Loucy (cell line): ENCODE measurements at regions not wholly inside any gene's neighbourhood (a gene's known extent, or its start where the extent isn't known, plus 50 kb on each side); places are given as distances from the start of the nearest gene placed in this dataset.

Source experiments
- H2AFZ ChIP-seq: fragments of 200-600 bp; sonication (generic); 2 replicates; pipeline ENCODE4 v1.6.0; 2016; ENCODE audit warnings: antibody characterized with exemption, mild to moderate bottlenecking, low read length, moderate library complexity
- H3F3A ChIP-seq: fragments of 200-600 bp; 2 replicates; pipeline ENCODE4 v1.6.0; 2016; ENCODE audit warnings: antibody characterized with exemption, low read depth, mild to moderate bottlenecking
- H3K27me3 ChIP-seq: fragments of 200-600 bp; sonication (generic); 2 replicates; pipeline ENCODE4 v1.6.1; 2014; ENCODE audit warnings: low read length, mild to moderate bottlenecking; ENCODE audit not compliant: insufficient read depth, poor library complexity, severe bottlenecking
- H3K36me3 ChIP-seq: fragments of 200-600 bp; sonication (generic); 2 replicates; pipeline ENCODE4 v1.6.1; 2016; ENCODE audit warnings: low read length; ENCODE audit not compliant: insufficient read depth
- H3K4me1 ChIP-seq: fragments of 200-600 bp; sonication (generic); 2 replicates; pipeline ENCODE4 v1.5.1; 2014; ENCODE audit warnings: low read length, mild to moderate bottlenecking; ENCODE audit not compliant: insufficient read depth, poor library complexity, severe bottlenecking
- H3K4me2 ChIP-seq: fragments of 200-600 bp; sonication (generic); 2 replicates; pipeline ENCODE4 v1.6.0; 2014; ENCODE audit warnings: antibody characterized with exemption, low read length, low read depth, mild to moderate bottlenecking; ENCODE audit not compliant: poor library complexity, severe bottlenecking
- H3K4me3 ChIP-seq: fragments of 200-600 bp; sonication (generic); 2 replicates; pipeline ENCODE4 v1.5.1; 2014; ENCODE audit warnings: low read length, mild to moderate bottlenecking, mixed read lengths; ENCODE audit not compliant: poor library complexity, severe bottlenecking
- H3K79me2 ChIP-seq: fragments of 200-600 bp; sonication (generic); 2 replicates; pipeline ENCODE4 v1.6.1; 2014; ENCODE audit warnings: low read length; ENCODE audit not compliant: insufficient read depth
- H3K9ac ChIP-seq: fragments of 200-600 bp; sonication (generic); 2 replicates; pipeline ENCODE4 v1.6.0; 2014; ENCODE audit warnings: mild to moderate bottlenecking, low read depth, low read length, moderate library complexity; ENCODE audit not compliant: poor library complexity, severe bottlenecking
- H3K9me2 ChIP-seq: fragments of 200-600 bp; sonication (generic); replicated peaks from 2 replicates; pipeline ENCODE4 v1.6.1; 2016; ENCODE audit warnings: low read depth, low read length, mixed read lengths
- H3K9me3 ChIP-seq: fragments of 200-600 bp; sonication (generic); 2 replicates; pipeline ENCODE4 v1.6.1; 2014; ENCODE audit warnings: mild to moderate bottlenecking, antibody characterized with exemption, low read length, low read depth; ENCODE audit not compliant: insufficient read depth
- H4K20me1 ChIP-seq: fragments of 200-600 bp; sonication (generic); 2 replicates; pipeline ENCODE4 v1.6.0; 2014; ENCODE audit warnings: antibody characterized with exemption, low read length, mild to moderate bottlenecking; ENCODE audit not compliant: insufficient read depth, poor library complexity, severe bottlenecking
- EZH2phosphoT487 ChIP-seq: fragments of 200-600 bp; IDR thresholded peaks from 2 replicates; pipeline ENCODE4 v1.6.1; 2018; ENCODE audit warnings: antibody characterized with exemption, mild to moderate bottlenecking, moderate library complexity, borderline replicate concordance
- TF ChIP-seq, protein P1 (sequence below): fragments of 200-600 bp; sonication (generic); conservative IDR thresholded peaks from 2 replicates; pipeline ENCODE4 v1.5.1; 2014; ENCODE audit warnings: mild to moderate bottlenecking, antibody characterized with exemption, low read length

DNA sequence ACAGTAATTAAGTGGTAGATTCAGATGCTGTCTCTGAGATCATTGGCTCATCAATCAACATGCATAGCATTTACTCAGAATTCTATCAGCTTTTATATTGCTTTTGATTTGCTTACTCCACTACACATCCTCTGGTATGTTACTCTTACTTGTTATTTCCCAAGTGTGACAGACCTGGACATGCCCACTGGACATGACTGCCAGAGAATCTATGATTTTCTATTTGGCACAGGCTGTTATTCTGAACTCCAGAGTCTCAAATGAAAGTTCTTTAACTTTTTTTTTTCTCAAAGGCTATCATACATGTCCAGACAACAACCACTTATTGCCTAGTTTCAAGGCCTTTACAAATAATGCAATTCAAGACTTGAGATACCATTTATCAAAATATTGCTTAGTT, 116.1 kb upstream of the ARHGAP24 start:
- H4K20me1 ChIP-seq: no peaks in the 10 kb centered on the region
- no peaks in the 10 kb centered on the region for H3K79me2 ChIP-seq
- no peaks in the 10 kb centered on the region for H3K4me1 ChIP-seq
- no peaks in the 10 kb centered on the region for H3K9me3 ChIP-seq
- no peaks in the 10 kb centered on the region for H3K36me3 ChIP-seq
- TF ChIP-seq, protein P1, sequence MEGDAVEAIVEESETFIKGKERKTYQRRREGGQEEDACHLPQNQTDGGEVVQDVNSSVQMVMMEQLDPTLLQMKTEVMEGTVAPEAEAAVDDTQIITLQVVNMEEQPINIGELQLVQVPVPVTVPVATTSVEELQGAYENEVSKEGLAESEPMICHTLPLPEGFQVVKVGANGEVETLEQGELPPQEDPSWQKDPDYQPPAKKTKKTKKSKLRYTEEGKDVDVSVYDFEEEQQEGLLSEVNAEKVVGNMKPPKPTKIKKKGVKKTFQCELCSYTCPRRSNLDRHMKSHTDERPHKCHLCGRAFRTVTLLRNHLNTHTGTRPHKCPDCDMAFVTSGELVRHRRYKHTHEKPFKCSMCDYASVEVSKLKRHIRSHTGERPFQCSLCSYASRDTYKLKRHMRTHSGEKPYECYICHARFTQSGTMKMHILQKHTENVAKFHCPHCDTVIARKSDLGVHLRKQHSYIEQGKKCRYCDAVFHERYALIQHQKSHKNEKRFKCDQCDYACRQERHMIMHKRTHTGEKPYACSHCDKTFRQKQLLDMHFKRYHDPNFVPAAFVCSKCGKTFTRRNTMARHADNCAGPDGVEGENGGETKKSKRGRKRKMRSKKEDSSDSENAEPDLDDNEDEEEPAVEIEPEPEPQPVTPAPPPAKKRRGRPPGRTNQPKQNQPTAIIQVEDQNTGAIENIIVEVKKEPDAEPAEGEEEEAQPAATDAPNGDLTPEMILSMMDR: no peak
- TF ChIP-seq EZH2phosphoT487: no peak
- H3K27me3 ChIP-seq: no peaks in the 10 kb centered on the region
- no peak overlapping the region for H3K9ac ChIP-seq
- H3F3A ChIP-seq: no peaks in the 10 kb centered on the region
- H3K9me2 ChIP-seq: no peaks in the 10 kb centered on the region
- no peak overlapping the region for H3K4me3 ChIP-seq
- no peak overlapping the region for H3K4me2 ChIP-seq
- no peak overlapping the region for H2AFZ ChIP-seq

DNA sequence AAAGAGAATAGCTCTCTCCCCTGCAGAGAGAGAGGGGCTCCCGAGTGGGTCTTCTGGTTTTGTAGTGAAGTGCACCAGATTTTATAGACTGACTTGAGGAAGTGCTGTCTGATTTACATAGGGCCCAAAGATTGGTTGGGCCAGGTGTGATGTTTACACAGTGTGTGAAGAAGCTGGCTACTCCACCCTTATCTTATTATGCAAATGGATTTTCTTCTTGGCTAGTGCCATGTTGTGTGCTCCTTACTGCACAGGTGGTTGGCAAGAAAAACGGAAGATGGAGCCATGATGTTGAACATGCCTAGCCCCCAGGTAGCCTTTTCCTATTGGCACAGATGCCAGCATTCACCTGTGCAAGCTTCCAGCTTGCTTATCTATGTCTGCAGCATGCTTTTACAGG, 112.4 kb upstream of the ARHGAP24 start:
- H3K4me1 ChIP-seq: no peaks in the 10 kb centered on the region
- H3F3A ChIP-seq: no peaks in the 10 kb centered on the region
- H2AFZ ChIP-seq: no peak overlapping the region
- H3K9ac ChIP-seq: no peak overlapping the region
- H3K9me2 ChIP-seq: no peaks in the 10 kb centered on the region
- no peak for TF ChIP-seq EZH2phosphoT487
- H4K20me1 ChIP-seq: no peaks in the 10 kb centered on the region
- no peaks in the 10 kb centered on the region for H3K9me3 ChIP-seq
- no peaks in the 10 kb centered on the region for H3K36me3 ChIP-seq
- no peaks in the 10 kb centered on the region for H3K27me3 ChIP-seq
- no peak overlapping the region for H3K4me3 ChIP-seq
- H3K79me2 ChIP-seq: no peaks in the 10 kb centered on the region
- H3K4me2 ChIP-seq: no peak overlapping the region

DNA sequence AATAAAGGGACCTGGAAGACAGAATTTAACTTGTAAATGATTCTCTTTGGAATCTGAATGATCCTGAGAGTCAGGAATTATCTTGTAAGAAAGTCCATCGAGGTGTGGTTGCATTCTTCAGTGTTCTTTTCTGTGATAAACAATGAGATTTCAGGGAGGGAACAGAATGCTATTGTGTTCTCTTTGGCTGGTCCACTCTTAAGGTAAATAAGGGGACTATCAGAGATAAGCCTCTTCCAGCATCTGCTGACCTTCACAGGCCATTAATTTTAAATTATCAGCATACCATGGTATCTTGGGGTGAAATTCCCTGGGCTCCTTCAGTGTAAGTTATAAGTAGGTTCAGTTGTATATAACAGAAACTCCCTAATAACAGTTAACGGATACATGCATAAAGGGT, 107.1 kb upstream of the ARHGAP24 start:
- TF ChIP-seq EZH2phosphoT487: no peak
- TF ChIP-seq, protein P1: no peak
- H3K4me2 ChIP-seq: no peak overlapping the region
- no peak overlapping the region for H2AFZ ChIP-seq
- H3K9me2 ChIP-seq: no peaks in the 10 kb centered on the region
- H3K4me3 ChIP-seq: no peak overlapping the region
- H3K4me1 ChIP-seq: no peaks in the 10 kb centered on the region
- H3K9me3 ChIP-seq: no peaks in the 10 kb centered on the region
- H3K9ac ChIP-seq: no peak overlapping the region
- no peaks in the 10 kb centered on the region for H3F3A ChIP-seq
- no peaks in the 10 kb centered on the region for H3K79me2 ChIP-seq
- no peaks in the 10 kb centered on the region for H3K36me3 ChIP-seq
- H4K20me1 ChIP-seq: no peaks in the 10 kb centered on the region
- H3K27me3 ChIP-seq: no peaks in the 10 kb centered on the region

DNA sequence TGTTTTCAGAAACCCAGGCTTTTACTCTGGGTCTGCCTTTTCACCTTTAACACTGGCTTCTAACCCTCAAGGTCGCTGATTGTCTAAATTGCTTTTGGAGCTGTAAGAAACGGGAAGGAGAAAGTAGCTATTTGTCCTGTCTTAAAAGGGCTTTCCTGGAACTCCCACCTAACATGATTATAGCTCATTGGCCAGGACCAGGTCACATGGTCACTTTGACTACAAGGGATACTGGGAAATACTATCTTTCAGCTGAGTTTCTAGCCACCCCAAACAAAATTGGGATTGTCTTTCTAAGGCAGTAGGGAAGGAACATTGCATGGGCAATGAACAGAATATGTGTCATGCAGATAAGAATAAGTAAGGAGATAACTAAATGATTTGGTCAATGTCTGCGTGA, 106.7 kb upstream of the ARHGAP24 start:
- Histone ChIP-seq H3K4me1 (no peaks in the 10 kb centered on the region), H3K4me2 (no peak overlapping the region), H4K20me1 (no peaks in the 10 kb centered on the region), H3K9me2 (no peaks in the 10 kb centered on the region), H3K27me3 (no peaks in the 10 kb centered on the region), H3K4me3 (no peak overlapping the region), H3K36me3 (no peaks in the 10 kb centered on the region), H3K79me2 (no peaks in the 10 kb centered on the region), H3F3A (no peaks in the 10 kb centered on the region), H2AFZ (no peak overlapping the region), H3K9me3 (no peaks in the 10 kb centered on the region), H3K9ac (no peak overlapping the region)
- TF ChIP-seq, protein P1: no peak
- TF ChIP-seq EZH2phosphoT487: no peak
